Activated CD8-positive, alpha-beta T cell treated with anti-CD3 and anti-CD28 coated beads for 36 hours (primary cell): ENCODE measurements at regions not wholly inside any gene's neighbourhood (a gene's known extent, or its start where the extent isn't known, plus 50 kb on each side); places are given as distances from the start of the nearest gene placed in this dataset.

Experiments used
- ATAC-seq: fragments of 200-7000 bp; cut with Tn5 transposase; one replicate; pipeline ENCODE4 v1.10.0; 2021; ENCODE audit warnings: mild to moderate bottlenecking, moderate library complexity
- CTCF ChIA-PET: fragments of 350-600 bp; sonication (Branson Sonifier 250); formaldehyde crosslinking; loops from one replicate; lab custom pipeline; 2021; ENCODE audit warnings: antibody characterized with exemption; lab: Charles Lee
- POLR2A ChIA-PET: fragments of 350-600 bp; sonication (Branson Sonifier 250); formaldehyde crosslinking; loops from one replicate; lab custom pipeline; 2021; ENCODE audit warnings: antibody characterized with exemption; lab: Charles Lee
- DNase-seq: peaks from one replicate; pipeline ENCODE4 v3.0.0-alpha.2; 2020
- H3K27ac Mint-ChIP-seq: one replicate; pipeline ENCODE4 v1.8.0; 2021; ENCODE audit warnings: mild to moderate bottlenecking, mixed read lengths
- H3K27me3 Mint-ChIP-seq: one replicate; pipeline ENCODE4 v1.8.0; 2021; ENCODE audit warnings: mixed read lengths
- H3K36me3 Mint-ChIP-seq: one replicate; pipeline ENCODE4 v1.8.0; 2021; ENCODE audit warnings: low read depth, mixed read lengths
- H3K4me1 Mint-ChIP-seq: one replicate; pipeline ENCODE4 v1.8.0; 2021; ENCODE audit warnings: low read depth, mixed read lengths
- H3K4me3 Mint-ChIP-seq: one replicate; pipeline ENCODE4 v1.8.0; 2021; ENCODE audit warnings: mild to moderate bottlenecking, moderate library complexity, mixed read lengths
- H3K9me3 Mint-ChIP-seq: one replicate; pipeline ENCODE4 v1.8.0; 2021; ENCODE audit warnings: mixed read lengths
- CTCF ChIP-seq: fragments of 200-600 bp; IDR thresholded peaks from one replicate; pipeline ENCODE4 v1.8.0; 2022; ENCODE audit warnings: antibody characterized with exemption, mild to moderate bottlenecking
- intact Hi-C: fragments of 100-400 bp; cut with micrococcal nuclease; formaldehyde crosslinking; loops from one replicate; pipeline ENCODE4 v1.10.0; 2022

GRCh38 chr18:41548521-41549260, 406.3 kb upstream of the PIK3C3 start:
- H3K9me3 Mint-ChIP-seq: peaks cover 2% of the 10 kb centered on the region
- no peak for ATAC-seq
- H3K4me3 Mint-ChIP-seq: no peak overlapping the region
- ChIA-PET POLR2A (no interaction called here), CTCF (no interaction called here)
- H3K4me1 Mint-ChIP-seq: no peaks in the 10 kb centered on the region
- H3K27me3 Mint-ChIP-seq: no peaks in the 10 kb centered on the region
- no peak for TF ChIP-seq CTCF
- DNase-seq: no peak
- intact Hi-C loops: no loop called here
- H3K36me3 Mint-ChIP-seq: no peaks in the 10 kb centered on the region
- no peak overlapping the region for H3K27ac Mint-ChIP-seq

GRCh38 chr18:41545091-41545888, 409.7 kb upstream of the PIK3C3 start:
- no peak overlapping the region for H3K4me3 Mint-ChIP-seq
- intact Hi-C loops: no loop called here
- ChIA-PET CTCF (no interaction called here), POLR2A (no interaction called here)
- DNase-seq (no peak), ATAC-seq (no peak)
- H3K27ac Mint-ChIP-seq: no peak overlapping the region
- no peak for TF ChIP-seq CTCF
- H3K27me3 Mint-ChIP-seq: no peaks in the 10 kb centered on the region
- peaks cover 2% of the 10 kb centered on the region for H3K9me3 Mint-ChIP-seq
- H3K36me3 Mint-ChIP-seq: no peaks in the 10 kb centered on the region
- H3K4me1 Mint-ChIP-seq: no peaks in the 10 kb centered on the region

GRCh38 chr18:41543815-41544214, 411.2 kb upstream of the PIK3C3 start:
- no peaks in the 10 kb centered on the region for H3K4me1 Mint-ChIP-seq
- no peak for DNase-seq
- POLR2A ChIA-PET: no interaction called here

GRCh38 chr18:41540237-41540871, 414.7 kb upstream of the PIK3C3 start:
- ChIA-PET POLR2A (no interaction called here), CTCF (no interaction called here)
- H3K9me3 Mint-ChIP-seq: no peaks in the 10 kb centered on the region
- H3K4me1 Mint-ChIP-seq: no peaks in the 10 kb centered on the region
- H3K27ac Mint-ChIP-seq: no peak overlapping the region
- no peak for ATAC-seq
- no peak for DNase-seq
- intact Hi-C loops: no loop called here
- H3K27me3 Mint-ChIP-seq: no peaks in the 10 kb centered on the region
- no peak for TF ChIP-seq CTCF
- no peaks in the 10 kb centered on the region for H3K36me3 Mint-ChIP-seq
- H3K4me3 Mint-ChIP-seq: no peak overlapping the region

More at GRCh38 chr18:41543815-41544214, 411.2 kb upstream of the PIK3C3 start:
- Mint-ChIP-seq H3K9me3 (no peaks in the 10 kb centered on the region), H3K36me3 (no peaks in the 10 kb centered on the region), H3K4me3 (no peak overlapping the region), H3K27ac (no peak overlapping the region), H3K27me3 (no peaks in the 10 kb centered on the region)
- no peak for TF ChIP-seq CTCF
- CTCF ChIA-PET: no interaction called here
- intact Hi-C loops: no loop called here
- ATAC-seq: no peak

GRCh38 chr18:41538751-41539150, 416.3 kb upstream of the PIK3C3 start:
- ChIA-PET CTCF (no interaction called here), POLR2A (no interaction called here)
- no peak for ATAC-seq
- intact Hi-C loops: no loop called here
- DNase-seq: no peak
- Mint-ChIP-seq H3K27me3 (no peaks in the 10 kb centered on the region), H3K4me3 (no peak overlapping the region), H3K4me1 (no peaks in the 10 kb centered on the region), H3K27ac (no peak overlapping the region), H3K9me3 (no peaks in the 10 kb centered on the region), H3K36me3 (no peaks in the 10 kb centered on the region)
- no peak for TF ChIP-seq CTCF
